ENCODE measurements at regions not wholly inside any gene's neighbourhood (a gene's known extent, or its start where the extent isn't known, plus 50 kb on each side); places are given as distances from the start of the nearest gene placed in this dataset.
A peak's percentile ranks its signal among the peaks of the same experiment; 100 is the strongest.

- peak overlapping the region; percentile 13 for H2AFZ ChIP-seq
- H3K36me3 ChIP-seq (replicated peaks; ENCODE audit: insufficient read depth, low read depth) = no peaks in the 10 kb centered on the region
- H3K9me2 ChIP-seq (replicated peaks; ENCODE audit: insufficient read depth) = no peaks in the 10 kb centered on the region
- H3K4me2 ChIP-seq = no peak overlapping the region
- no peaks in the 10 kb centered on the region for H3K79me2 ChIP-seq
- H3K4me3 ChIP-seq = no peak overlapping the region
- H3K27ac ChIP-seq = no peak overlapping the region
- DNase-seq (ENCODE audit: low spot score) = no peak
- H3K27me3 ChIP-seq = no peaks in the 10 kb centered on the region
- H3K9me3 ChIP-seq (ENCODE audit: low read depth) = no peaks in the 10 kb centered on the region
- TF ChIP-seq CTCF (IDR thresholded peaks at IDR 0.05; ENCODE audit: poor library complexity) (no peak), EZH2phosphoT487 (IDR thresholded peaks at IDR 0.05; ENCODE audit: low read depth, severe bottlenecking, unreplicated experiment) (no peak), EZH2 (IDR thresholded peaks at IDR 0.05; ENCODE audit: borderline replicate concordance) (no peak)
- H3K4me1 ChIP-seq (ENCODE audit: insufficient read depth) = no peaks in the 10 kb centered on the region
- H4K20me1 ChIP-seq (ENCODE audit: insufficient read depth, poor library complexity, severe bottlenecking) = no peaks in the 10 kb centered on the region
- 81% methylated on average over 6 of the region's 6 CpGs for whole genome bisulfite sequencing (ENCODE audit: low lambda C conversion rate, missing lambda C conversion rate)
Observed at GRCh38 chr15:31473385-31474058, 146.9 kb downstream of the KLF13 start.

GRCh38 chr15:31474059-31474868, 147.6 kb downstream of the KLF13 start:
- Histone ChIP-seq H2AFZ (no peak overlapping the region), H3K79me2 (no peaks in the 10 kb centered on the region), H3K9me3 (ENCODE audit: low read depth) (no peaks in the 10 kb centered on the region), H3K36me3 (replicated peaks; ENCODE audit: insufficient read depth, low read depth) (no peaks in the 10 kb centered on the region), H3K4me3 (no peak overlapping the region), H3K4me2 (no peak overlapping the region), H3K27ac (no peak overlapping the region), H4K20me1 (ENCODE audit: insufficient read depth, poor library complexity, severe bottlenecking) (no peaks in the 10 kb centered on the region), H3K9me2 (replicated peaks; ENCODE audit: insufficient read depth) (no peaks in the 10 kb centered on the region), H3K4me1 (ENCODE audit: insufficient read depth) (no peaks in the 10 kb centered on the region), H3K27me3 (peaks cover 4% of the 10 kb centered on the region)
- 88% methylated on average over 10 of the region's 10 CpGs for WGBS (ENCODE audit: low lambda C conversion rate, missing lambda C conversion rate)
- DNase-seq (ENCODE audit: low spot score) = no peak
- no peak for TF ChIP-seq EZH2 (IDR thresholded peaks at IDR 0.05; ENCODE audit: borderline replicate concordance)
- TF ChIP-seq CTCF (IDR thresholded peaks at IDR 0.05; ENCODE audit: poor library complexity) = no peak
- no peak for TF ChIP-seq EZH2phosphoT487 (IDR thresholded peaks at IDR 0.05; ENCODE audit: low read depth, severe bottlenecking, unreplicated experiment)

- Histone ChIP-seq H4K20me1 (ENCODE audit: insufficient read depth, poor library complexity, severe bottlenecking) (no peaks in the 10 kb centered on the region), H3K4me3 (no peak overlapping the region), H3K4me1 (ENCODE audit: insufficient read depth) (no peaks in the 10 kb centered on the region), H2AFZ (no peak overlapping the region), H3K27ac (no peak overlapping the region), H3K36me3 (replicated peaks; ENCODE audit: insufficient read depth, low read depth) (no peaks in the 10 kb centered on the region), H3K27me3 (peaks cover 20% of the 10 kb centered on the region), H3K9me3 (ENCODE audit: low read depth) (no peaks in the 10 kb centered on the region), H3K9me2 (replicated peaks; ENCODE audit: insufficient read depth) (no peaks in the 10 kb centered on the region), H3K79me2 (no peaks in the 10 kb centered on the region), H3K4me2 (no peak overlapping the region)
- no peak for DNase-seq (ENCODE audit: low spot score)
- TF ChIP-seq EZH2 (IDR thresholded peaks at IDR 0.05; ENCODE audit: borderline replicate concordance) (no peak), EZH2phosphoT487 (IDR thresholded peaks at IDR 0.05; ENCODE audit: low read depth, severe bottlenecking, unreplicated experiment) (no peak), CTCF (IDR thresholded peaks at IDR 0.05; ENCODE audit: poor library complexity) (no peak)
- 79% methylated on average over 7 of the region's 7 CpGs for WGBS (ENCODE audit: low lambda C conversion rate, missing lambda C conversion rate)
Observed at GRCh38 chr15:31476236-31476810, 149.7 kb downstream of the KLF13 start.

Measured in hepatocyte (in vitro differentiated cells).